NCI-H82 treated with DMSO at 0.1 percent for 48 hours (cell line): ENCODE measurements at regions not wholly inside any gene's neighbourhood (a gene's known extent, or its start where the extent isn't known, plus 50 kb on each side); places are given as distances from the start of the nearest gene placed in this dataset.

Source experiments
- DNase-seq: peaks from one replicate; lab custom pipeline; 2025; ENCODE audit not compliant: unreplicated experiment; lab: John Stamatoyannopoulos, UW

GRCh38 chr2:193556766-193557470 is 1362.2 kb upstream of the TMEFF2 start:
- DNase-seq, result no peak

GRCh38 chr2:193549661-193550060 is 1354.9 kb upstream of the TMEFF2 start:
- DNase-seq, result no peak

- no peak for DNase-seq
Observed at GRCh38 chr2:193542762-193543161, 1348.0 kb upstream of the TMEFF2 start.

GRCh38 chr2:193539188-193539587 is 1344.5 kb upstream of the TMEFF2 start:
- DNase-seq, result no peak

GRCh38 chr2:193538061-193538460 is 1343.3 kb upstream of the TMEFF2 start:
- DNase-seq, result no peak

GRCh38 chr2:193537531-193537930 is 1342.8 kb upstream of the TMEFF2 start:
- DNase-seq, result no peak

- DNase-seq, result no peak
Observed at GRCh38 chr2:193528458-193528857, 1333.7 kb upstream of the TMEFF2 start.

GRCh38 chr2:193527146-193527545 is 1332.4 kb upstream of the TMEFF2 start:
- no peak for DNase-seq

GRCh38 chr2:193523662-193524061 is 1328.9 kb upstream of the TMEFF2 start:
- DNase-seq, result no peak

GRCh38 chr2:193521523-193521922 is 1326.8 kb upstream of the TMEFF2 start:
- DNase-seq, result no peak

- no peak for DNase-seq
Observed at GRCh38 chr2:193520709-193521458, 1326.2 kb upstream of the TMEFF2 start.

GRCh38 chr2:193518041-193518817 is 1323.5 kb upstream of the TMEFF2 start:
- DNase-seq, result no peak

GRCh38 chr2:193517615-193518014 is 1322.9 kb upstream of the TMEFF2 start:
- no peak for DNase-seq

- DNase-seq, result no peak
Observed at GRCh38 chr2:193506035-193506434, 1311.3 kb upstream of the TMEFF2 start.

GRCh38 chr2:193505620-193506019 is 1310.9 kb upstream of the TMEFF2 start:
- no peak for DNase-seq

- DNase-seq, result no peak
Observed at GRCh38 chr2:193502363-193503035, 1307.8 kb upstream of the TMEFF2 start.

- DNase-seq, result no peak
Observed at GRCh38 chr2:193496786-193497185, 1302.1 kb upstream of the TMEFF2 start.

- DNase-seq, result no peak
Observed at GRCh38 chr2:193482557-193482956, 1287.8 kb upstream of the TMEFF2 start.

GRCh38 chr2:193480187-193480586 is 1285.5 kb upstream of the TMEFF2 start:
- DNase-seq, result no peak

GRCh38 chr2:193476171-193476800 is 1281.6 kb upstream of the TMEFF2 start:
- DNase-seq, result no peak

- DNase-seq, result no peak
Observed at GRCh38 chr2:193475038-193475437, 1280.3 kb upstream of the TMEFF2 start.
